ENCODE measurements at regions not wholly inside any gene's neighbourhood (a gene's known extent, or its start where the extent isn't known, plus 50 kb on each side); places are given as distances from the start of the nearest gene placed in this dataset.
"Not testable (repeated sequence)": the region's sequence is repeated elsewhere in the genome, so short reads cannot be mapped to it uniquely, and the experiment has no call there.

GRCh38 chr21:24583473-24583872, 1023.8 kb downstream of the MRPL39 start:
- H3K4me3 Mint-ChIP-seq: no peak overlapping the region
- CTCF ChIA-PET: no interaction called here
- H3K27ac Mint-ChIP-seq: no peak overlapping the region
- H3K36me3 Mint-ChIP-seq: no peaks in the 10 kb centered on the region
- DNase-seq: no peak
- ATAC-seq: no peak
- peaks cover 8% of the 10 kb centered on the region for H3K9me3 Mint-ChIP-seq (ENCODE audit: low read depth)
- H3K4me1 Mint-ChIP-seq: no peaks in the 10 kb centered on the region
- no peaks in the 10 kb centered on the region for H3K27me3 Mint-ChIP-seq

GRCh38 chr21:24577301-24577700, 1030.0 kb downstream of the MRPL39 start:
- no peak overlapping the region for H3K4me3 Mint-ChIP-seq
- no peak overlapping the region for H3K27ac Mint-ChIP-seq
- no peaks in the 10 kb centered on the region for H3K4me1 Mint-ChIP-seq
- ATAC-seq (no peak), DNase-seq (no peak)
- peaks cover 2% of the 10 kb centered on the region for H3K9me3 Mint-ChIP-seq (ENCODE audit: low read depth)
- no peaks in the 10 kb centered on the region for H3K36me3 Mint-ChIP-seq
- CTCF ChIA-PET: no interaction called here
- H3K27me3 Mint-ChIP-seq: no peaks in the 10 kb centered on the region

- Mint-ChIP-seq H3K36me3 (no peaks in the 10 kb centered on the region), H3K9me3 (ENCODE audit: low read depth) (no peaks in the 10 kb centered on the region), H3K27ac (no peak overlapping the region), H3K4me1 (no peaks in the 10 kb centered on the region), H3K4me3 (no peak overlapping the region), H3K27me3 (no peaks in the 10 kb centered on the region)
- CTCF ChIA-PET: no interaction called here
- no peak for ATAC-seq
- DNase-seq: no peak
Observed at GRCh38 chr21:24561291-24561690, 1046.0 kb downstream of the MRPL39 start.

- H3K27me3 Mint-ChIP-seq: no peaks in the 10 kb centered on the region
- CTCF ChIA-PET: no interaction called here
- H3K4me1 Mint-ChIP-seq: no peaks in the 10 kb centered on the region
- ATAC-seq (no peak), DNase-seq (no peak)
- no peak overlapping the region for H3K4me3 Mint-ChIP-seq
- H3K27ac Mint-ChIP-seq: no peak overlapping the region
- no peaks in the 10 kb centered on the region for H3K36me3 Mint-ChIP-seq
- peaks cover 3% of the 10 kb centered on the region for H3K9me3 Mint-ChIP-seq (ENCODE audit: low read depth)
Observed at GRCh38 chr21:24552491-24552890, 1054.8 kb downstream of the MRPL39 start.

- Mint-ChIP-seq H3K27me3 (no peaks in the 10 kb centered on the region), H3K36me3 (no peaks in the 10 kb centered on the region), H3K4me1 (no peaks in the 10 kb centered on the region), H3K27ac (no peak overlapping the region), H3K4me3 (no peak overlapping the region), H3K9me3 (ENCODE audit: low read depth) (peaks cover 3% of the 10 kb centered on the region)
- DNase-seq: no peak
- CTCF ChIA-PET: no interaction called here
- no peak for ATAC-seq
Observed at GRCh38 chr21:24545807-24546361, 1061.4 kb downstream of the MRPL39 start.

- no peaks in the 10 kb centered on the region for H3K27me3 Mint-ChIP-seq
- H3K4me1 Mint-ChIP-seq: no peaks in the 10 kb centered on the region
- ATAC-seq: no peak
- no peak overlapping the region for H3K27ac Mint-ChIP-seq
- H3K36me3 Mint-ChIP-seq: no peaks in the 10 kb centered on the region
- no peaks in the 10 kb centered on the region for H3K9me3 Mint-ChIP-seq (ENCODE audit: low read depth)
- no peak overlapping the region for H3K4me3 Mint-ChIP-seq
- CTCF ChIA-PET: no interaction called here
- DNase-seq: no peak
Observed at GRCh38 chr21:24514081-24514733, 1093.1 kb downstream of the MRPL39 start.

- Mint-ChIP-seq H3K9me3 (ENCODE audit: low read depth) (no peaks in the 10 kb centered on the region), H3K4me3 (no peak overlapping the region), H3K36me3 (no peaks in the 10 kb centered on the region), H3K4me1 (no peaks in the 10 kb centered on the region), H3K27me3 (no peaks in the 10 kb centered on the region), H3K27ac (no peak overlapping the region)
- CTCF ChIA-PET: no interaction called here
- no peak for ATAC-seq
- DNase-seq: no peak
Observed at GRCh38 chr21:24509131-24509530, 1098.2 kb downstream of the MRPL39 start.

GRCh38 chr21:24486973-24487372, 1120.3 kb downstream of the MRPL39 start:
- CTCF ChIA-PET: no interaction called here
- Mint-ChIP-seq H3K9me3 (ENCODE audit: low read depth) (peaks cover 2% of the 10 kb centered on the region), H3K36me3 (no peaks in the 10 kb centered on the region), H3K27ac (no peak overlapping the region), H3K27me3 (no peaks in the 10 kb centered on the region), H3K4me3 (no peak overlapping the region), H3K4me1 (no peaks in the 10 kb centered on the region)
- ATAC-seq: no peak
- no peak for DNase-seq

- CTCF ChIA-PET; H3K9me3 Mint-ChIP-seq (ENCODE audit: low read depth); H3K4me1 Mint-ChIP-seq; ATAC-seq; DNase-seq; H3K27me3 Mint-ChIP-seq; H3K27ac Mint-ChIP-seq; H3K36me3 Mint-ChIP-seq; H3K4me3 Mint-ChIP-seq: not testable (repeated sequence)
Observed at GRCh38 chr21:24483361-24483760, 1123.9 kb downstream of the MRPL39 start.

- Mint-ChIP-seq H3K36me3 (no peaks in the 10 kb centered on the region), H3K4me3 (no peak overlapping the region), H3K9me3 (ENCODE audit: low read depth) (no peaks in the 10 kb centered on the region), H3K27ac (no peak overlapping the region), H3K4me1 (no peaks in the 10 kb centered on the region), H3K27me3 (no peaks in the 10 kb centered on the region)
- ATAC-seq (no peak), DNase-seq (no peak)
- CTCF ChIA-PET: no interaction called here
Observed at GRCh38 chr21:24470852-24471251, 1136.4 kb downstream of the MRPL39 start.

- CTCF ChIA-PET: no interaction called here
Observed at GRCh38 chr21:24456358-24456757, 1150.9 kb downstream of the MRPL39 start.

GRCh38 chr21:24450119-24450518, 1157.2 kb downstream of the MRPL39 start:
- H3K27me3 Mint-ChIP-seq: no peaks in the 10 kb centered on the region
- DNase-seq (no peak), ATAC-seq (no peak)
- no peak overlapping the region for H3K27ac Mint-ChIP-seq
- peaks cover 3% of the 10 kb centered on the region for H3K36me3 Mint-ChIP-seq
- H3K4me1 Mint-ChIP-seq: no peaks in the 10 kb centered on the region
- H3K9me3 Mint-ChIP-seq (ENCODE audit: low read depth): peaks cover 6% of the 10 kb centered on the region
- CTCF ChIA-PET: no interaction called here
- no peak overlapping the region for H3K4me3 Mint-ChIP-seq

More at GRCh38 chr21:24456358-24456757, 1150.9 kb downstream of the MRPL39 start:
- no peak overlapping the region for H3K27ac Mint-ChIP-seq
- DNase-seq (no peak), ATAC-seq (no peak)
- H3K9me3 Mint-ChIP-seq (ENCODE audit: low read depth): peaks cover 2% of the 10 kb centered on the region
- H3K4me1 Mint-ChIP-seq: no peaks in the 10 kb centered on the region
- H3K4me3 Mint-ChIP-seq: no peak overlapping the region
- H3K27me3 Mint-ChIP-seq: no peaks in the 10 kb centered on the region
- H3K36me3 Mint-ChIP-seq: no peaks in the 10 kb centered on the region

GRCh38 chr21:24445517-24445916, 1161.8 kb downstream of the MRPL39 start:
- Mint-ChIP-seq H3K9me3 (ENCODE audit: low read depth) (peaks cover 3% of the 10 kb centered on the region), H3K4me1 (no peaks in the 10 kb centered on the region), H3K4me3 (no peak overlapping the region), H3K27me3 (no peaks in the 10 kb centered on the region), H3K27ac (no peak overlapping the region), H3K36me3 (peaks cover 11% of the 10 kb centered on the region)
- CTCF ChIA-PET: no interaction called here
- DNase-seq: no peak
- no peak for ATAC-seq

- H3K4me1 Mint-ChIP-seq: no peaks in the 10 kb centered on the region
- H3K36me3 Mint-ChIP-seq: peaks cover 11% of the 10 kb centered on the region
- CTCF ChIA-PET: no interaction called here
Observed at GRCh38 chr21:24444736-24445135, 1162.5 kb downstream of the MRPL39 start.

GRCh38 chr21:24436236-24436635, 1171.0 kb downstream of the MRPL39 start:
- Mint-ChIP-seq H3K27ac (no peak overlapping the region), H3K9me3 (ENCODE audit: low read depth) (peaks cover 2% of the 10 kb centered on the region), H3K27me3 (no peaks in the 10 kb centered on the region), H3K36me3 (peaks cover 7% of the 10 kb centered on the region), H3K4me3 (no peak overlapping the region), H3K4me1 (no peaks in the 10 kb centered on the region)
- CTCF ChIA-PET: no interaction called here
- ATAC-seq (no peak), DNase-seq (no peak)

More at GRCh38 chr21:24444736-24445135, 1162.5 kb downstream of the MRPL39 start:
- no peak overlapping the region for H3K27ac Mint-ChIP-seq
- no peaks in the 10 kb centered on the region for H3K27me3 Mint-ChIP-seq
- H3K4me3 Mint-ChIP-seq: no peak overlapping the region
- ATAC-seq: no peak
- DNase-seq: no peak
- peaks cover 3% of the 10 kb centered on the region for H3K9me3 Mint-ChIP-seq (ENCODE audit: low read depth)
